Osteoblast (primary cell): ENCODE measurements at regions not wholly inside any gene's neighbourhood (a gene's known extent, or its start where the extent isn't known, plus 50 kb on each side); places are given as distances from the start of the nearest gene placed in this dataset.

ENCODE experiments used
- DNase-seq: peaks from one replicate; pipeline ENCODE4 v3.0.0; 2011; ENCODE audit warnings: low spot score, mixed read lengths; ENCODE audit not compliant: insufficient read length; ENCODE audit errors: missing footprints
- H2AFZ ChIP-seq: 2 replicates; pipeline ENCODE4 v1.6.0; 2011; ENCODE audit warnings: mild to moderate bottlenecking, low read length
- H3K27ac ChIP-seq: 2 replicates; pipeline ENCODE4 v1.5.1; 2011; ENCODE audit warnings: mild to moderate bottlenecking, low read depth, low read length, moderate library complexity
- H3K27me3 ChIP-seq: 2 replicates; pipeline ENCODE4 v1.6.0; 2012; ENCODE audit warnings: mild to moderate bottlenecking, control low read depth, inconsistent platforms, low read length, moderate library complexity; ENCODE audit not compliant: insufficient read depth
- H3K36me3 ChIP-seq: 2 replicates; pipeline ENCODE4 v1.5.1; 2011; ENCODE audit warnings: mild to moderate bottlenecking, low read length, control low read depth, moderate library complexity; ENCODE audit not compliant: insufficient read depth
- H3K4me1 ChIP-seq: 2 replicates; pipeline ENCODE4 v1.5.1; 2011; ENCODE audit warnings: mild to moderate bottlenecking, low read length, control low read depth, moderate library complexity; ENCODE audit not compliant: insufficient read depth
- H3K4me2 ChIP-seq: 2 replicates; pipeline ENCODE4 v1.6.0; 2011; ENCODE audit warnings: mild to moderate bottlenecking, low read length; ENCODE audit not compliant: insufficient read depth
- H3K4me3 ChIP-seq: fragments of 200-600 bp; sonication (generic); 3 replicates; pipeline ENCODE4 v1.5.1; 2012; ENCODE audit warnings: mild to moderate bottlenecking, low read length, inconsistent platforms; ENCODE audit not compliant: insufficient read depth
- H3K79me2 ChIP-seq: 2 replicates; pipeline ENCODE4 v1.6.0; 2012; ENCODE audit warnings: mild to moderate bottlenecking, low read length, control low read depth, inconsistent platforms; ENCODE audit not compliant: insufficient read depth
- H3K9me3 ChIP-seq: 2 replicates; pipeline ENCODE4 v1.5.1; 2011; ENCODE audit warnings: low read depth, low read length, control low read depth
- H4K20me1 ChIP-seq: 2 replicates; pipeline ENCODE4 v1.6.0; 2012; ENCODE audit warnings: mild to moderate bottlenecking, low read length, control low read depth; ENCODE audit not compliant: insufficient read depth
- TF ChIP-seq, protein P1 (sequence below): IDR thresholded peaks from 2 replicates; pipeline ENCODE4 v1.5.1; 2011; ENCODE audit warnings: mild to moderate bottlenecking, low read depth, low read length, moderate library complexity; ENCODE audit errors: extremely low read depth

DNA sequence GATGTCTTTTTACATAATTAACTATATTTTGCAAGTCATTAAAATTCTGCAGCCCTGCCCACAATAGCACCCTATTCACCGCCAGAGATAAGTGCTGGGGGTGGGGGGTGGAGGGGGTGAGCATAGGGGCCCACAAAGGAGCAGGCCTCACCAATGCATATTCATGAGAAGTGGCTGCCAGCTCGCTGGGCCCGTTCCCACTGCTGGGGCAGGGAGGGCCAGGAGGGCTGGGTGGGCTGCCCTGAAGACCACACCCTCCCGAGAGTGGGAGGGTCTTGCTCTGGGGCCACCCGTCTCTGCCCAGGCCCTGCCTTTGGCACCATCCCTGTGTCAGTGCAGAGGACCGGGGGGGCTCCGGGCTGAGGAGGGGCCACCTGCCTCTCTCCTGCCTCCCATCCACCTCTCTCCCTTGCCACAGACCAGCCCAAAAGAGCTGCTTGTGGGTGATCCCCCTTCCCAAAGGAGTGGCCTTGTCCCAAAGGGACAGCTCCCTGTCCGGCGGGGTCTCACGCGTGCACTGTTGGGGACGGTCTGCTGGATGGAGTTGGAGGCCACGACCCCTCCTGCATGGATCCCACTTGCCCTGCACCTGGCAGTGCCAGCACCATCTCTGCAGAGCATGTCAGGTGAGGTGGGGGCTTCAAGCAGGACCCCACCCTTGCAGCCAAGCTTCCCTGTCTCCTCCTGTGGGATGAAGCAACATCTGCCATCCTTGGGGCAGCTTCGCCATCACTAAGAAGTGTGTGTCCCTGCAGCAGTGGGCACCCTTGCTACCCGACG, 138.8 kb upstream of the GPC1 start:
- Histone ChIP-seq H3K9me3 (no peaks in the 10 kb centered on the region), H3K36me3 (no peaks in the 10 kb centered on the region), H3K4me2 (no peak overlapping the region), H2AFZ (no peak overlapping the region), H3K27ac (no peak overlapping the region), H3K4me1 (no peaks in the 10 kb centered on the region), H3K4me3 (no peak overlapping the region), H3K79me2 (no peaks in the 10 kb centered on the region), H3K27me3 (peaks cover 2% of the 10 kb centered on the region), H4K20me1 (no peaks in the 10 kb centered on the region)
- peak; percentile 71 for DNase-seq
- TF ChIP-seq, protein P1, sequence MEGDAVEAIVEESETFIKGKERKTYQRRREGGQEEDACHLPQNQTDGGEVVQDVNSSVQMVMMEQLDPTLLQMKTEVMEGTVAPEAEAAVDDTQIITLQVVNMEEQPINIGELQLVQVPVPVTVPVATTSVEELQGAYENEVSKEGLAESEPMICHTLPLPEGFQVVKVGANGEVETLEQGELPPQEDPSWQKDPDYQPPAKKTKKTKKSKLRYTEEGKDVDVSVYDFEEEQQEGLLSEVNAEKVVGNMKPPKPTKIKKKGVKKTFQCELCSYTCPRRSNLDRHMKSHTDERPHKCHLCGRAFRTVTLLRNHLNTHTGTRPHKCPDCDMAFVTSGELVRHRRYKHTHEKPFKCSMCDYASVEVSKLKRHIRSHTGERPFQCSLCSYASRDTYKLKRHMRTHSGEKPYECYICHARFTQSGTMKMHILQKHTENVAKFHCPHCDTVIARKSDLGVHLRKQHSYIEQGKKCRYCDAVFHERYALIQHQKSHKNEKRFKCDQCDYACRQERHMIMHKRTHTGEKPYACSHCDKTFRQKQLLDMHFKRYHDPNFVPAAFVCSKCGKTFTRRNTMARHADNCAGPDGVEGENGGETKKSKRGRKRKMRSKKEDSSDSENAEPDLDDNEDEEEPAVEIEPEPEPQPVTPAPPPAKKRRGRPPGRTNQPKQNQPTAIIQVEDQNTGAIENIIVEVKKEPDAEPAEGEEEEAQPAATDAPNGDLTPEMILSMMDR, result no peak

DNA sequence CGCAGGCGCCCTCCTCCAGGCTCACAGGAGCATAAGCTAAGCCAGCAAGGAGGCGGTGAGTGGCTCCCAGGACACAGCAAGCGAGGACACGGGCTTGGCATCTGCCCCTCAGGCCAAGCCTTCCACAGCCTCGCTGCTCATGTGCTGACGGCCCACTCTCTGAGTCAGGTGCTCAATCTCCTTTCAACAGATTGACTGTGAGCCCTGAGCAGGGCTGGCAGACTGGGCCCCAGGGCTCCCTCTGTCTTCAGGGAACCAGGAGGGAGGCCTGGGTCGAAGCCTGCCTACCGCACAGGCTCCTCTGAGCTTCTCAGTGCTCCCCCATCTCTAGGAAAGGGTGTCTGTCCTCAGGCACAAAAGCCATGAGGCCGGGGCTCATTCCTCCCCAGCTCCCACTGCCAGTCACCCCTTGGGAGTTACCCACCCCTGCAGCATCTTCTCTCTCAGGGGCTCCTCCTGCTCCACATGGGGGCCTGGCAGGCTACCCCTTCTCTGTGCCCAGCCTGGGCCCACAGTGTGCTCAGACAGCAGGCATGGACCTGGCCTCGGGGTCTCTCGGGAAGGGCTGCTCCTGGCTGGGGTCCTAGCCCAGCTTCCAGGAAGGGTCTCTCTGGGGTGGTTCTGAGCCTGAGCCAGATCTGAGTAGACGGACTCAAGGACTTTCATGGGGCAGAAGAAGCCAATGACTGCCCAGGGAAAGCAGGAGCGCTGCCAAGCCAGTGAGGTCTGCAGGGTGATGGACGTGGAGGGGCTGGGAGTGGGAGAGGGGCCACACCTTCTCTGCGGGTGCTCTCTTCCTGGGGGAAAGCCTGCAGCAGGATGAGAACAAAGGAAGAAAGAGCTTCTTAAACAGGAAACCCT, 138.0 kb upstream of the GPC1 start:
- Histone ChIP-seq H3K4me2 (no peak overlapping the region), H4K20me1 (no peaks in the 10 kb centered on the region), H3K36me3 (no peaks in the 10 kb centered on the region), H3K4me1 (no peaks in the 10 kb centered on the region), H3K9me3 (no peaks in the 10 kb centered on the region), H3K4me3 (no peak overlapping the region), H3K27me3 (peaks cover 2% of the 10 kb centered on the region), H3K27ac (no peak overlapping the region), H3K79me2 (no peaks in the 10 kb centered on the region), H2AFZ (no peak overlapping the region)
- peak; percentile 81 for DNase-seq
- TF ChIP-seq, protein P1, result no peak

DNA sequence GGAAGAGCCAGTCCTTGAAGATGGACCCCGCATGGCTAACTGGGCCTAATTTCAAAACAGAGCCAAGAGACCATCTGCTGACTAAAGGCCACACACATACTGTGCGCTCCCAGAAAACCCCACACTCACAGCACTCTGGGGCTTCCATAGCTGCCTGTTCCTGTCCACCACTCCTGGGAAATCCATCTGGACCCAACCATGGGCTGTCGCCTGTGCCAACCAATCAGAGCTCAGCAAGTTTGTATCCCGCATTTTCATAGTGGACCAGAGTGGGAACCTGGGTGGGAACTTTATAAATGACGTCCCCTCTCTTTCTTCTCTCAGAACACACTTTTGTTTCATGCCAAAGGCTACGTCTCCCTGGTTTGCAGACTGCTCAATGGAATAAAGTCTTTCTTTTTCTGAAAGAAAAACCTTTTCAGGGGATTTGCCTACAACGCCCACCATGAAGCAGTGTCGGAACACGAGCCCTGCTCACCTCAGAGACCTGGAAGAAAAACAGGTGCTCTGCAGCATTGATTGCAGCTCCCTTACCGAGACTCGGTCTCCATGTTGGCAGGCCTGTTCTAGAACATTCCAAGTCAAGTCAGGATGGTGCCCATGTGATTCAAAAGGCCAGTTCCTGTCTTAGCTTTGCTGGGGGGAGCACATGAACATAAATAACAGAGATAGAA, 137.2 kb upstream of the GPC1 start:
- Histone ChIP-seq H3K79me2 (no peaks in the 10 kb centered on the region), H3K9me3 (no peaks in the 10 kb centered on the region), H2AFZ (no peak overlapping the region), H3K27ac (no peak overlapping the region), H3K4me1 (no peaks in the 10 kb centered on the region), H4K20me1 (no peaks in the 10 kb centered on the region), H3K36me3 (no peaks in the 10 kb centered on the region), H3K4me2 (no peak overlapping the region), H3K27me3 (peaks cover 2% of the 10 kb centered on the region), H3K4me3 (no peak overlapping the region)
- TF ChIP-seq, protein P1, result no peak
- DNase-seq, result peak; percentile 68
